Esophagus squamous epithelium (tissue), 4 donors: ENCODE measurements at regions not wholly inside any gene's neighbourhood (a gene's known extent, or its start where the extent isn't known, plus 50 kb on each side); places are given as distances from the start of the nearest gene placed in this dataset.

Experiments
- CTCF ChIP-seq, 6 experiments: fragments of 450-650 bp in 4 of 6; fragments of 200-600 bp in 2 of 6; sonication (generic) in 2 of 6; IDR thresholded peaks; one replicate each; pipeline ENCODE4 v1.5.1; 2016 to 2019; ENCODE audit warnings: antibody characterized with exemption in 6 of 6, mild to moderate bottlenecking in 4 of 6, moderate library complexity in 4 of 6
- POLR2A ChIP-seq, 4 donors: fragments of 450-650 bp; IDR thresholded peaks; one replicate each; pipeline ENCODE4 v1.6.1; 2017; ENCODE audit warnings: antibody characterized with exemption in 4 of 4, mild to moderate bottlenecking in 4 of 4, moderate library complexity in 3 of 4

- TF ChIP-seq CTCF (IDR thresholded peaks at IDR 0.05) = no peak
- TF ChIP-seq POLR2A (IDR thresholded peaks at IDR 0.05) = no peak
Observed at GRCh38 chr12:33519566-33519965, 79.9 kb upstream of the SYT10 start.
